Stimulated activated naive CD8-positive, alpha-beta T cell treated with anti-CD3 and anti-CD28 coated beads, Interleukin-15, Interleukin-2, amounts not matched to agents 100 U/mL and 50 U/mL, for 24 hours (primary cell): ENCODE measurements at regions not wholly inside any gene's neighbourhood (a gene's known extent, or its start where the extent isn't known, plus 50 kb on each side); places are given as distances from the start of the nearest gene placed in this dataset.

Experiments
- ATAC-seq: fragments of 150-1000 bp; cut with Tn5 transposase; one replicate; pipeline ENCODE4 v1.10.0; 2021
- DNase-seq: peaks from one replicate; pipeline ENCODE4 v3.0.0; 2021

DNA sequence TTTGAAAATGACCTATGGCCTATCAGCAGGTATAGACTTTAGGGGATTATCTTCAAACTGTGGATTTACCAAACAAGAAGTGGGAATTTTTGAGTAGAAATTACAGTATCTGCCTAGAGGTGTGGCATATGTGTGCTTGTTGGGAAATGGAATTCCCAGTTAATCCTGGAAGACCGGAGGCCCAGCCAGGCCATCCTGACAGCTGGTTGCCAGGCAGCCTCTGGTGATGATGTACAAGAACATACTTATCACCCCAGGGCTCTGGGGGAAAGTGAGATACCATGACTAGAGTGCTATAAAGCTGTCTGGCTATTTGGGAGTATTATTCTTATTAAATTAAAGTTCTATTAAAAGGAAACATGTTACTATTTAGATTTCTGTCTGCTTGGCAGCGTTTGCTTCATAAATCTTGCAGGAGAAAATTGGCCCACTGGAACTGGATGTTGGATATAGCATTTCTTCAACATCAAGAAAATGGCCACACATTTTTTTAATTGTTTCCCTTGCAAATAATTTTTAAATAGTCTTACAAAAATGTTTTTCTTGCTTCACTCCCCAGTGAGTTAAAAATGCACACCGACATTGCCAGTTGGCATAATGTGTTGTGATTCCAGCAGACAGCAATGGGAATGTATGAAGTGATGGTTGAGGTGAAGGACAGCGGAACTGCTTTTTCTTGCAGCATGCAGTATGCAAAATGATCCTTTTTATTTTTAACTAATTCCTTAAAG is 187.8 kb downstream of the MYLK4 start:
- ATAC-seq: no peak
- no peak for DNase-seq

GRCh38 chr6:2560917-2561698 is 189.6 kb downstream of the MYLK4 start:
- ATAC-seq (no peak), DNase-seq (no peak)

DNA sequence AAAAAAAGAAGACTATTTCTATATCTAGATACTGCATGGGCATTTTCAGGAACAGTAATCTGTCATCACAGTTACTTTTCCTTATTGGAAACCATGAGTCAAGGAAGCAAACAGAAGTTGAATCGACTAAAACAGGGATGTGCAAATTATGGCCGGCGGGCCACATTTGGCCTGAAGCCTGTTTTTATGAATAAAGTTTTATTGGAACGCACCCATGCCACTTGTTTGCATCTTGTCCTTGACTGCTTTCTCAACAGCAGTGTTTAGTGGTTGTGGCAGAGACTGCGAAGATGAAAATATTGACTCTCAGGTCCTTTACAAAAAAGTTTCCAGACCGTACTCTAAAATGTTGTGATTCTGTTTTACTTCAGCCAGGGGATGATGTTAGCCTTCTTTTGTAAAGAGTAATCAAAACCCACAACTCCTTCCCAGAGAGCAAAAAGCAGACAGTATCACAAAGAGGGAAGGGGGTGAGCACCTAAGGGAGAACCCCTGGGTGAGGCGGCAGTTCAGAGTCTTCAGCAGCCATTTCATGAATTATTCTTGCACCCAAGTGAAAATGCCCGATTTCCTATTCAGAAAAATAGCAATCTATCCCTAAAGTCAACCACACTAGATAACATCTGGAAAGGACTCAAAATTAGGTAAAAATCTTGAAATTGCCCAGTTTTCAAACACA is 190.4 kb downstream of the MYLK4 start:
- ATAC-seq: no peak
- no peak for DNase-seq

DNA sequence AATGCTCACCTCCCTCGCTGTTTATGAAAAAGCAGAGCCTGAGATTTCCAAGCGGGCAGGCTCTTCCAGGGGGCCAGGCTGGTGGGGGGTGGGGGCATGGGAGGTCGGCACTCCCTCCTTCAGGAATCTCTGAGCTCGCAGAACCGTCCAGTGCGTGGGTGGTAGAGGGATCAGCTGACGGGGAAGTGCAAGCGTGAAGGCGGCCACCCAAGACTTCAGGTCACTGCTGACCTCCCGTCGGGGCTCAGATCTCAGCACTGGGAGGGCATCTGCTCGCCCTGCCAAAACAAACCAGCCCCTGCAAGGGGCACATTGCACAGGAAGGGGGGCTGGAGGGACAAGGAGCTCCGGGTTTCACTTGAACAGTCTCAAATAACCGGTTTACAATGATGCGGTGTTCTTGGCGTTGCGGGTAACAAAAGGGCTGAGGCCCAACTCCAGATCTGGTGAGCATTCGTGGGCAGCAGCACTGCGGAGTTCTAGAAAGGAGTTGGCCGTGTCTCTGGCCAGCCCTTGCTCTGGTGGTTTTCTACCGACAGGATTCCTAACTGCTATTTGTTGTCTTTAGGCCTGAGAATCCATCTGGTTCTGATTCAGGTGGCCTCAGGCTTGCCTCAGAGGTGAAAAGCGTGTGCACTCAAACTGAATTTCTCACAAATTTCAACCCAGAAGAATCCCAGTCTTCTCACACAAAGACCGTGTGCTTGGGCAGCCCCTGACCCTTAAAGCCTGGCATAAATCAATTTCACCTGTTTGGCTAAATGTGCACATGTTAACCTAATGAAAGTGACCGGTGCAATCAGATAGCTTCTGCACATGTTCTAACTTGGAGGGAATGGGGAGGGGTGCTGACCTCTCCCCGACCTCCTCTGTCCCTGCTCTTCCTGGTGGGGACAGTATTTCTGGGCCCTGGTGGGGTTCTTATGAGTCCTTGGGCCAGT is 191.6 kb downstream of the MYLK4 start:
- DNase-seq (no peak), ATAC-seq (no peak)

GRCh38 chr6:2558098-2558680 is 192.5 kb downstream of the MYLK4 start:
- ATAC-seq: no peak

GRCh38 chr6:2557181-2557720 is 193.5 kb downstream of the MYLK4 start:
- DNase-seq: no peak
- no peak for ATAC-seq

More at GRCh38 chr6:2558098-2558680, 192.5 kb downstream of the MYLK4 start:
- DNase-seq: no peak

GRCh38 chr6:2556761-2557160 is 194.0 kb downstream of the MYLK4 start:
- DNase-seq: no peak
- no peak for ATAC-seq

- DNase-seq (no peak), ATAC-seq (no peak)
These were observed 196.0 kb downstream of the MYLK4 start for GRCh38 chr6:2554651-2555260.

- ATAC-seq (no peak), DNase-seq (no peak)
These were observed 198.1 kb downstream of the MYLK4 start for GRCh38 chr6:2552526-2553154.

- ATAC-seq: no peak
- no peak for DNase-seq
These were observed 199.0 kb downstream of the MYLK4 start for GRCh38 chr6:2551705-2552104.

DNA sequence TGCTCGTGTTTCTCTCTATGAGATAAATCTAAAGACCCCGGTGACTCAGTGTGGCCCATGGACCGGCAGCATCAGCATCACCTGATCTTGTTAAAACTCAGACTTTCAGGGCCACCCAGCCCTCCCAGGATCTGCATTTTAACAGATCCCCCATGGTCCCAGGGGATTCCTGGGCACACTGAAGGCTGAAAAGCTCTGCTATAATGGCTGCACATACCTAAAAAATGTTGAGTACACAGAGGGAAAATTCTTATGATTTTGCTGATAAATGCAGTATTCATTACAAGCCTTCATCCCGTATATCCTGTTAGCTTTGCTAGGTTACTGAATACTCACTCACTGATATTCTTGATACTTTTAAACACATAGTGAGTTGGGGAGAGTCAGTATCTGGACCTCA is 200.5 kb downstream of the MYLK4 start:
- DNase-seq (no peak), ATAC-seq (no peak)

DNA sequence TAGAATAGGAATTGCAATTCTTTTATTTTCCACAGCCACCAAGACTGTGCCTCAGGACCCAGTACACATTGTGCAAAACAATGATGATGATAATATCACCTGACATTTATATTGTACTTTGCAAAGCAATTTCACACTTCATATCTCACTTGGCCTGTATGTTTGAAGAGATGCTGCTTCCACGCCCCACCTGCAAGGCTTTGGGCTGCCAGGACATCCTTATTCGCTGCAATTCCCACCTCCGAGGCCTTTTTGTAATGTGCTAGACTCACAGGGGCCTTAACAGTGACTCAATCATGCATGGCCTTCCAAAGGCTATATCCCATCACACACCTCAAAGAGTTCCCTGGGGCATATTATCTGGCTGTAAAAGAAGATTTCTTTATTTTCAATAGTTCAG is 200.9 kb downstream of the MYLK4 start:
- ATAC-seq: no peak
- no peak for DNase-seq

- no peak for ATAC-seq
These were observed 203.4 kb downstream of the MYLK4 start for GRCh38 chr6:2547355-2547754.

GRCh38 chr6:2546901-2547300 is 203.8 kb downstream of the MYLK4 start:
- DNase-seq (no peak), ATAC-seq (no peak)

More at GRCh38 chr6:2547355-2547754, 203.4 kb downstream of the MYLK4 start:
- no peak for DNase-seq

- DNase-seq (no peak), ATAC-seq (no peak)
These were observed 205.2 kb downstream of the MYLK4 start for GRCh38 chr6:2545383-2546038.

DNA sequence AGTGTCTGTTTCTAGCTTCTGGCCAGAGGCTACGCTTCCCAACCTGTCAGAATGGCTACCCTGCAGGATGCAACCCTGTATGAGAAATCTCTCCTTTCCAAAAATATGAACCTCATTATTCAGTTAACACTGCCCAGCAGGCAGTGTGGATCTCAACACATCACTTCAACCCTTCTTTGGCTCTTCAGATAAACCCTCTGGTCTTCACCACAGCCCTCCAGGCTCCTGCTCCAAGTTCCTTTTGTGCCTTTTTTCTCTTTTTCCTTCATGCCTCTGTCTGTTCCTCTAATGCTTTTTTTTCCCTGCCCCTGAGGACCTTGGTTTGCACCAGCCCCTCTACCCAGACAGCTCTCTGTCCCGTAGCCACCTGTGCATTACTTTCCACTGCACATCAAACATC is 207.4 kb downstream of the MYLK4 start:
- ATAC-seq (peak; percentile 4), DNase-seq (no peak)

- peak; percentile 34 for DNase-seq
These were observed 207.9 kb downstream of the MYLK4 start for GRCh38 chr6:2542858-2543218.

DNA sequence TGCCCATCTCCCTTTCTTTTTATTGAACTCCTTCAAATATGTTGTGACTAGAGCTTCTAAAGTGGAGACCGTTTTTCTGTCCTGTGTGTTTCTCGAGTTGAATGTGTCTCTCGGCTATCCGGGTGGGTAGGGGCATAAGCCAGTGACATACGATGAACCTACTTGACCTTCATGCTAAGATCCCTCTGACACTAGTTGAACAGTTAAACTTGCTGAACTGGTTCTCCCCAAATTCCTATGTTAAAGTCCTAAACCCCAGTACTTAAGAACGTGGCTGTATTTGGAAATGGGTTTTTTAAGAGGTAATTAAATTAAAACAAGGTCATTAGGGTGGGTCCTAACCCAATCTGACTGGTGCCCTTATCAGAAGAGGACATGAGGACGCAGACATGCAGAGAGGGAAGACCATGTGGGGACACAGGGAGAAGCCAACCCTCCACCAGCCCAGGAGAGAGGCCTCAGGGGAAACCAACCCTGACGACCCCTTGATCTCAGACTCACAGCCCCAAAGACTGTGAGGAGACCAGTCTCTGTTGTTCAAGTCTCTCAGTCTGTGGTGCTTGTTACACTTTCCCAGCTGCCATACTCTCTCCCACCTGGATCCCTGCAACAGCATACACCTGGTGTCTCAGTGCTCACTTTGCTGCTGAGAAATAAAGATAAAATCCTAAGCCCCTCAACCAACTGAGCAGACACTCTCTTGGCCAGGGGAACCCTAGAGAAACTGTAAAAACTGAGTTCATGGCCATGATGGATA is 208.4 kb downstream of the MYLK4 start:
- ATAC-seq: no peak
- DNase-seq: no peak

More at GRCh38 chr6:2542858-2543218, 207.9 kb downstream of the MYLK4 start:
- peak; percentile 88 for ATAC-seq

- ATAC-seq: no peak
- DNase-seq: no peak
These were observed 214.3 kb downstream of the MYLK4 start for GRCh38 chr6:2536451-2536850.
